C4-2B (cell line): ENCODE measurements at regions not wholly inside any gene's neighbourhood (a gene's known extent, or its start where the extent isn't known, plus 50 kb on each side); places are given as distances from the start of the nearest gene placed in this dataset.

Experiments
- H3K27ac ChIP-seq: fragments of 450-650 bp; 2 replicates; pipeline ENCODE4 v1.5.1; 2017
- ZFX ChIP-seq: fragments of 450-650 bp; IDR thresholded peaks from 2 replicates; pipeline ENCODE4 v1.6.1; 2017
- TF ChIP-seq, protein P1 (sequence below): fragments of 450-650 bp; conservative IDR thresholded peaks from 2 replicates; pipeline ENCODE4 v1.5.1; 2017; ENCODE audit warnings: mild to moderate bottlenecking

DNA sequence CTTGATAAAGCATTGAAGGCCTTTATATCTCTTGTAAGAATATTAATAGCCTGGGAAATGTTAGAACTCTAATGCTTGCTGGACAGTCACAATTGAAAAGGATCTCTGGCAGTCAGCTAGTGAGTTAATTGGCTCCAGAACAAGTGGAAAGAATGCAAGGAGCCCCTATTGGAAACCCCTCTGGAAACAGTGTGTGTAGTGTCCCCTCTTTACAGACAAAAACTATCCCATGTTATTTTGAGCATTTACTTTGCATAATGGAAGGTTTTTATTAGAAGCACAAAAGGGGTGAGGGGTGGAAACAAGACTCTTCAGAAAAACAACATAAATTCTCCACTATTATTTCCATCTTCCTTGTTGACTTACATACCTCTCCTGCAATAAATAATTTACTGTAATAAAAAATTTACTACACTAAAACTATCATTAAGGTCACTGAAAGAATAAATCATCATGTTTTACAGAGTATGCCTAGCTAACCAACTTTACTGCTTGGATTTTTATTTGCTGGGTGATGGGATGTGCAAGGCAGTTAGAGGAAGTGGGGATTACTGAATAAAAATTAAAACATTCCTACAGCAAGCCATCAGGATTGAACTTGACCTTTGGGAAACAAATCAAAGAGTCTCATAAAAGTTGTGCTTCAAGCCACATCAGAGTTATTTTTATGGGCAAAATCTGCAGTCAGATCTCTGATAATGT is 610.4 kb downstream of the TBC1D4 start:
- no peak for TF ChIP-seq ZFX
- TF ChIP-seq, protein P1, sequence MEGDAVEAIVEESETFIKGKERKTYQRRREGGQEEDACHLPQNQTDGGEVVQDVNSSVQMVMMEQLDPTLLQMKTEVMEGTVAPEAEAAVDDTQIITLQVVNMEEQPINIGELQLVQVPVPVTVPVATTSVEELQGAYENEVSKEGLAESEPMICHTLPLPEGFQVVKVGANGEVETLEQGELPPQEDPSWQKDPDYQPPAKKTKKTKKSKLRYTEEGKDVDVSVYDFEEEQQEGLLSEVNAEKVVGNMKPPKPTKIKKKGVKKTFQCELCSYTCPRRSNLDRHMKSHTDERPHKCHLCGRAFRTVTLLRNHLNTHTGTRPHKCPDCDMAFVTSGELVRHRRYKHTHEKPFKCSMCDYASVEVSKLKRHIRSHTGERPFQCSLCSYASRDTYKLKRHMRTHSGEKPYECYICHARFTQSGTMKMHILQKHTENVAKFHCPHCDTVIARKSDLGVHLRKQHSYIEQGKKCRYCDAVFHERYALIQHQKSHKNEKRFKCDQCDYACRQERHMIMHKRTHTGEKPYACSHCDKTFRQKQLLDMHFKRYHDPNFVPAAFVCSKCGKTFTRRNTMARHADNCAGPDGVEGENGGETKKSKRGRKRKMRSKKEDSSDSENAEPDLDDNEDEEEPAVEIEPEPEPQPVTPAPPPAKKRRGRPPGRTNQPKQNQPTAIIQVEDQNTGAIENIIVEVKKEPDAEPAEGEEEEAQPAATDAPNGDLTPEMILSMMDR, result no peak
- no peak overlapping the region for H3K27ac ChIP-seq

DNA sequence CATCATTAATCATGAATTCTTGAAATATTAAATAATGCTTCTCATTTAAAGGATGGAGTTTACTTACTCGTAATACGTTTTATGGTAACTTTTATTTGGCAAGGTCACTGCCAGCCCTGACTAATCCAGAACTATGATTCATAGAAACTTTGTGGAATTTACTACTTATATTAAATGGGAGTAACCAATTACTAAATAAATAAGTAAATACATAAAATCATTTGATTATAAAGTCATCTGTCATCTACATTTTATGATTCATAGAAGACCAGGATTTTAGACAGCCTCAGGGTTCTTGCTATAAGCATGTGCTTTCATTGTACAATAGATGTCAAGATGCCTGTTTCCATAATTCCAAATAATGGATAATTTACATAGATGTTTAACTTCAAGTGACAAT is 611.1 kb downstream of the TBC1D4 start:
- no peak overlapping the region for H3K27ac ChIP-seq
- no peak for TF ChIP-seq ZFX
- TF ChIP-seq, protein P1, result no peak

DNA sequence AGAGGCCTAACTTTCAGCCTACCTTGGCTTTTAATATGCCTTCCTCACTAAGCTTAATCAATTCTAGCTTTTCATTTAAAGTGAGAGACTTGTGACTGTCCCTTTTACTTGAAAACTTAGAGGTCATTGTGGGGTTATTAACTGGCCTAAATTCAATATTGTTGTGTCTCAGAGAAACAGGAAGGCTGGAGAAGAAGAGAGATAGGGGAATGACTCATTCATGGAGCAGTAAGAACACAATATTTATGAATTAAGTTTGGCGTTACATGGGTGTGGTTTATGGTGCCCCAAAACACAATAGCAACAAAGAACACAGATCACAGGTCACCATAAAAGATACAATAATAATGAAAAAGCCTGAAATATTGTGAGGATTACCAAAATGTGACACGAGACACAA is 612.1 kb downstream of the TBC1D4 start:
- no peak for TF ChIP-seq ZFX
- TF ChIP-seq, protein P1, result no peak
- H3K27ac ChIP-seq, result no peak overlapping the region

DNA sequence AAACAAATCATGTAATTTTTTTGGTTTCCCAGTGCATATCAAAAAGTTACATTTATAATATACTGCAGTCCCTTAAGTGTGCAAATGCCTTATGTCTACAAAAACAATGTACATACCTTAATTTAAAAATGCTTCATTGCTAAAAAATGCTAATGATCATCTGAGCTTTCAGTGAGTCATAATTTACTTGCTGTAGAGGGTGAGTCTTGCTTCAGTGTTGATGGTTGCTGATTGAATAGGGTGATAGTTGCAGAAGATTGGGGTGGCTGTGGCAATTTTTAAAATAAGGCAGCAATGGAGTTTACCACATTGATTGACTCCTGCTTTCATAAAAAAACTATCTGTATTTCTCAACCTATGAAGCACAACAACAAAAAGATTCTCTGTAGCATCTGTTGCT is 613.9 kb downstream of the TBC1D4 start:
- no peak overlapping the region for H3K27ac ChIP-seq
- TF ChIP-seq ZFX, result no peak
- TF ChIP-seq, protein P1, result no peak

DNA sequence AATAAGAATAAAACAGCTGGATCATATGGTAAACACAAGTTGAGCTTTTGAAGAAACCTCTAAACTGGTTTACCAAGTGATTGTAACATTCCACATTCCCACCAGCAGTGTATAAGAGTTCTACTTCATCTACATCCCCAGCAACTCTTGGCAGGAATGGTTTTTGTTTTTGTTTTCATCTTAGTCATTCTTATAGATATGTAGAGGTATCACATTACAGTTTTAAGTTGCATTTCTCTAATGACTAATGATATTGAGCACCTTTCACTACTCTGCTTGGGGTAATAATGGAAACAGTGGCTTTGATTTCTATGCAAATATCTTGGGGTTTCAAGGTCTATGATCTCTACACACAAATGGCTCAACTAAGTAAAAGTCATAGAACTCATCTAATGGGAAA is 614.5 kb downstream of the TBC1D4 start:
- no peak overlapping the region for H3K27ac ChIP-seq
- TF ChIP-seq, protein P1, result no peak
- TF ChIP-seq ZFX, result no peak

DNA sequence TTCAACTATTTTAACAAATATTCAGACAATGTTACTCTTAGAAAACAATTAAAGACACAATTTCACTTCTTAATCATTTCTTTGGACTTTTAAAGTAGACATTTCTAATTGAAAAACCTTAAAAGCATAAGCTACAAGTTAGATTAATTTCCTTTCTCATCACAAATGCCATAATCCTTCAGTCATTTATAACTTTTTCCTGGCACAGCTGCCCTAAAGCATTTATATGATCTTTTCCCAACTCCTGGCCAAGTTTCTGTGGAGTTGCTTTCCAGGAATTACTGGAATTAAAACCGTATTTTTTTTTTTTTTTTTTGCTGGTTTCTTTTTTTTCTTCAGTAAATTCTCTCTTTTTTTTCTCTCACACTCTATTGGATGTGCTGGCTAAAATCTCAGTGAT is 615.9 kb downstream of the TBC1D4 start:
- no peak overlapping the region for H3K27ac ChIP-seq
- TF ChIP-seq, protein P1, result no peak
- no peak for TF ChIP-seq ZFX

DNA sequence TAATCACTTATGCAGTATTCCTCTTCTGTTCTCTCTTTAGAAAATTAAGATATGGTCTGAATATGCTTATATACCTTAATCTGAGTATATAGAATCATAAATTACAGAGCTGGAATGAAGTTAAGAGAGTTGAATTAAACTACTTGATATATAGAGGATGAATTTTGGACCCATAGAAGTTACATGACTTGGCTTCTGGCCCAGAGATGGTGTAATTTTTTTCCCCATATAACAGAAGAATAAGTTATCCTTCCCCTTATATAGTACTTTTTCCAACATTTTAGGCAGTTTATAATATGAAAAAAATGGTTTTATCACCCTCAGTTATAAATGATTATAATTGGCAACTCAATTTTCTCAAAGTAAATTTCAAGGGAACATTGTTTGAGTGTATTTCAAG is 616.3 kb downstream of the TBC1D4 start:
- TF ChIP-seq, protein P1, result no peak
- no peak for TF ChIP-seq ZFX
- no peak overlapping the region for H3K27ac ChIP-seq
